ENCODE measurements at regions not wholly inside any gene's neighbourhood (a gene's known extent, or its start where the extent isn't known, plus 50 kb on each side); places are given as distances from the start of the nearest gene placed in this dataset.

DNA sequence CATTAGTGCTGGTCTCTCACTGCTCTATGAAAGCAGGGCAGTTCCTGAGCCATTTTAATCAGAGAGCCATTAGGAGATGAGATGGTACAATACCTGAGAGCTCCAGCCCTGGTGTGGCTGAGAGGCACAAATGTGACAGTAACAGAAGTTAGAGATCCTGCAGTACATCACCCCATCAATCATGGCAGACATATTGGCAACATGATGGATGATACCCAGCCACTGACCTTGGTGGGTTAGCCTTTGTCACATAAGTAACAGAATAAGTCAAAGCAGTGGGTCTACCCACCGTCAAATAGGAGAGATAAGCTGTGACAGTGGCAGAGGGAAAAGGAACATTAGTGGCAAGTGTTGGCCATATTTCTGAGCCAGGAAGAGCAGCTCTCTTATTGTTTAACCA lies 53.3 kb upstream of the NXPH1 start:
- DNase-seq, result no peak

GRCh38 chr7:8382004-8382730 lies 51.2 kb upstream of the NXPH1 start:
- DNase-seq, result no peak

Measured in NCI-H446 (cell line).